ENCODE measurements at regions not wholly inside any gene's neighbourhood (a gene's known extent, or its start where the extent isn't known, plus 50 kb on each side); places are given as distances from the start of the nearest gene placed in this dataset.

DNA sequence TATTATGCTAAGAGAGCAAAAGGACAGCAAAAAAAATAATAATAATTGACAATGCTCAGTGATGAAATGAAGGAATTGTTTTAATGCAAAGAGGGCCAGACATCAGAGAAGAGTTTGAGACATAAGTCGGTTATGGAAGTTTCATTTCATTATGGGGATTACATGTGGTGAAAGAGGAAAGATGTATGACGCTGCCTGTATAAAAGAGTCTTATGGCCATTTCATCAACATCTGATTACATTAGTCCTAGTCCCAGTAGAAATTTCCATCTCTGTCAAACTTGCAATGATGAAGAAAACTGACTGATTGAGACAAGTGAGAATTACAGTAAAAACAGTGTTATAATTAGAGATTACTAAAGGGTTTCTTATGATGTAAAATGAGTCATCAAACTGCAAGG lies 900.6 kb upstream of the CDH9 start:
- TF ChIP-seq, protein P1, sequence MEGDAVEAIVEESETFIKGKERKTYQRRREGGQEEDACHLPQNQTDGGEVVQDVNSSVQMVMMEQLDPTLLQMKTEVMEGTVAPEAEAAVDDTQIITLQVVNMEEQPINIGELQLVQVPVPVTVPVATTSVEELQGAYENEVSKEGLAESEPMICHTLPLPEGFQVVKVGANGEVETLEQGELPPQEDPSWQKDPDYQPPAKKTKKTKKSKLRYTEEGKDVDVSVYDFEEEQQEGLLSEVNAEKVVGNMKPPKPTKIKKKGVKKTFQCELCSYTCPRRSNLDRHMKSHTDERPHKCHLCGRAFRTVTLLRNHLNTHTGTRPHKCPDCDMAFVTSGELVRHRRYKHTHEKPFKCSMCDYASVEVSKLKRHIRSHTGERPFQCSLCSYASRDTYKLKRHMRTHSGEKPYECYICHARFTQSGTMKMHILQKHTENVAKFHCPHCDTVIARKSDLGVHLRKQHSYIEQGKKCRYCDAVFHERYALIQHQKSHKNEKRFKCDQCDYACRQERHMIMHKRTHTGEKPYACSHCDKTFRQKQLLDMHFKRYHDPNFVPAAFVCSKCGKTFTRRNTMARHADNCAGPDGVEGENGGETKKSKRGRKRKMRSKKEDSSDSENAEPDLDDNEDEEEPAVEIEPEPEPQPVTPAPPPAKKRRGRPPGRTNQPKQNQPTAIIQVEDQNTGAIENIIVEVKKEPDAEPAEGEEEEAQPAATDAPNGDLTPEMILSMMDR (IDR thresholded peaks at IDR 0.05; ENCODE audit: borderline replicate concordance, extremely low read depth, low read length, poor library complexity, severe bottlenecking): no peak
- no peak for TF ChIP-seq EZH2 (IDR thresholded peaks at IDR 0.05; ENCODE audit: borderline replicate concordance, low read depth, low read length, severe bottlenecking)
- no peak overlapping the region for H2AFZ ChIP-seq (ENCODE audit: low read depth, low read length)
- no peak overlapping the region for H3K4me2 ChIP-seq (ENCODE audit: insufficient read depth, low read length)
- H3K9ac ChIP-seq (ENCODE audit: low read depth, low read length): no peak overlapping the region
- no peaks in the 10 kb centered on the region for H3K36me3 ChIP-seq (ENCODE audit: insufficient read depth, low read length)
- H3K9me3 ChIP-seq (ENCODE audit: insufficient read depth, low read length, severe bottlenecking): no peaks in the 10 kb centered on the region
- H3K4me1 ChIP-seq (ENCODE audit: insufficient read depth, low read length): no peaks in the 10 kb centered on the region
- ATAC-seq (ENCODE audit: insufficient read depth, low read depth): no peak
- H4K20me1 ChIP-seq (ENCODE audit: insufficient read depth, low read length): no peaks in the 10 kb centered on the region
- no peaks in the 10 kb centered on the region for H3K79me2 ChIP-seq (ENCODE audit: insufficient read depth, low read length)
- no peak overlapping the region for H3K4me3 ChIP-seq (ENCODE audit: low read depth in 1 of 2, low read length in 2 of 2)
- no peak for DNase-seq
- no peak overlapping the region for H3K27ac ChIP-seq (ENCODE audit: low read length)
- no peaks in the 10 kb centered on the region for H3K27me3 ChIP-seq (ENCODE audit: insufficient read depth, low read length, poor library complexity)

DNA sequence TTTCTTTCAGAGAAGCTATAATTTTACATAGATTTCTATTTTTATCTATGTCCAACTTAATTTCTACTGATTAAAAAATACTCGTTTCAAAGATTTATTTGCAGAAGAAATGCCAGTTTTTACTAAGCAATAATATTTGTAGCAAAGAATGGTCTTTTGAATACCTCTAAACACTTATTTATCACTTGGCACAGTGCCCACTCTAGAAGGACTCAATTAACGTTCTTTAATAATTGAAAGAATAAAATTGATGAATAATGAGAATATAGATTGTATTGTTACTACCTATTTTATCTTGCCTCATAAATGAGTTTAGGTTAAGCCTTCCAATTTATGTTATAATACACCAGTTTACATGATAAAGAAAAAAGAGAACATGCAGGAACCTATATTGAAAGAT lies 889.7 kb upstream of the CDH9 start:
- Histone ChIP-seq H3K4me2 (ENCODE audit: insufficient read depth, low read length) (no peak overlapping the region), H4K20me1 (ENCODE audit: insufficient read depth, low read length) (no peaks in the 10 kb centered on the region), H3K9me3 (ENCODE audit: insufficient read depth, low read length, severe bottlenecking) (no peaks in the 10 kb centered on the region), H3K36me3 (ENCODE audit: insufficient read depth, low read length) (no peaks in the 10 kb centered on the region), H3K9ac (ENCODE audit: low read depth, low read length) (no peak overlapping the region), H3K27me3 (ENCODE audit: insufficient read depth, low read length, poor library complexity) (no peaks in the 10 kb centered on the region), H2AFZ (ENCODE audit: low read depth, low read length) (no peak overlapping the region), H3K27ac (ENCODE audit: low read length) (no peak overlapping the region), H3K79me2 (ENCODE audit: insufficient read depth, low read length) (no peaks in the 10 kb centered on the region), H3K4me1 (ENCODE audit: insufficient read depth, low read length) (no peaks in the 10 kb centered on the region), H3K4me3 (ENCODE audit: low read depth in 1 of 2, low read length in 2 of 2) (no peak overlapping the region)
- no peak for DNase-seq
- no peak for ATAC-seq (ENCODE audit: insufficient read depth, low read depth)
- TF ChIP-seq EZH2 (IDR thresholded peaks at IDR 0.05; ENCODE audit: borderline replicate concordance, low read depth, low read length, severe bottlenecking): no peak
- TF ChIP-seq, protein P1 (IDR thresholded peaks at IDR 0.05; ENCODE audit: borderline replicate concordance, extremely low read depth, low read length, poor library complexity, severe bottlenecking): no peak

DNA sequence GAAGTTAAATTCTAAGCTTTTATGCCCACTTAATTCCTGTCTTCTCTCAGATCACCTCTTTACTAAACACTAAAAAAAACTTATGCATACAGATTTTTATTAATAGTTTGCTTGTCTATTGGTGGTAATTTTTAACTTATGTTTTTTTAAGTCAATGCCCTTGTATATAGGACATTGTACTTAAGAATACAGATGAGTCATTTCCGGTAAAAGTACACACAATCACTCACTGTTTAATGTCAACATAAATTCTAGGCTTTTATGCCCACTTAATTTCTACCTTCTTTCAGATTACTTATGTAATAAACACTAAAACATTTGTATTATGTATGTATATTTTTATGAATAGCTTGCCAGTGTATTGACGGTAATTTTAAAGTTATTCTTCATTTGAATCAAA lies 872.8 kb upstream of the CDH9 start:
- Histone ChIP-seq H3K9me3 (ENCODE audit: insufficient read depth, low read length, severe bottlenecking) (no peaks in the 10 kb centered on the region), H2AFZ (ENCODE audit: low read depth, low read length) (no peak overlapping the region), H3K79me2 (ENCODE audit: insufficient read depth, low read length) (no peaks in the 10 kb centered on the region), H3K27ac (ENCODE audit: low read length) (no peak overlapping the region), H3K4me3 (ENCODE audit: low read depth in 1 of 2, low read length in 2 of 2) (no peak overlapping the region), H3K27me3 (ENCODE audit: insufficient read depth, low read length, poor library complexity) (no peaks in the 10 kb centered on the region), H3K9ac (ENCODE audit: low read depth, low read length) (no peak overlapping the region), H3K4me1 (ENCODE audit: insufficient read depth, low read length) (no peaks in the 10 kb centered on the region), H3K4me2 (ENCODE audit: insufficient read depth, low read length) (no peak overlapping the region), H4K20me1 (ENCODE audit: insufficient read depth, low read length) (no peaks in the 10 kb centered on the region), H3K36me3 (ENCODE audit: insufficient read depth, low read length) (no peaks in the 10 kb centered on the region)
- ATAC-seq (ENCODE audit: insufficient read depth, low read depth) (no peak), DNase-seq (no peak)
- TF ChIP-seq EZH2 (IDR thresholded peaks at IDR 0.05; ENCODE audit: borderline replicate concordance, low read depth, low read length, severe bottlenecking): no peak
- TF ChIP-seq, protein P1 (IDR thresholded peaks at IDR 0.05; ENCODE audit: borderline replicate concordance, extremely low read depth, low read length, poor library complexity, severe bottlenecking): no peak

DNA sequence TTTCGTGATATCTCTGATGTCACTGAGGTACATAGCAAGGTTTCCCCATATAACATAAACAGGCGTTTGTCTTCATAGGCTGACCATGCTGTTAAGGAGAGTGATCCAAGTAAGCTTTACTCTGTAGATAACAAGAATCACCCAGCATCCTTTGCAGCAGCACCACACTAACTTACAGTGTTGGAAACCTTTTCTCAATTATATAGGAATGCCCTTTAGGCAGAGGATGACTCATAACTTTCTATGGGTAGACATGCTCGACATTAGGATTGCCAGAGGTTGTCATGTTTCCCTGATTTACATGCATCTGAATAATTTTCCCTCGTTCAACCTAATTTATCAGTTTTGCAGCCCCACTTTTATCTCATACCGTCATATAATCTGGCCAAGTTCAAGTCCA lies 870.0 kb upstream of the CDH9 start:
- Histone ChIP-seq H3K79me2 (ENCODE audit: insufficient read depth, low read length) (no peaks in the 10 kb centered on the region), H3K4me3 (ENCODE audit: low read depth in 1 of 2, low read length in 2 of 2) (no peak overlapping the region), H3K9ac (ENCODE audit: low read depth, low read length) (no peak overlapping the region), H3K36me3 (ENCODE audit: insufficient read depth, low read length) (no peaks in the 10 kb centered on the region), H3K27ac (ENCODE audit: low read length) (no peak overlapping the region), H3K27me3 (ENCODE audit: insufficient read depth, low read length, poor library complexity) (no peaks in the 10 kb centered on the region), H3K9me3 (ENCODE audit: insufficient read depth, low read length, severe bottlenecking) (no peaks in the 10 kb centered on the region), H3K4me1 (ENCODE audit: insufficient read depth, low read length) (no peaks in the 10 kb centered on the region), H4K20me1 (ENCODE audit: insufficient read depth, low read length) (no peaks in the 10 kb centered on the region), H2AFZ (ENCODE audit: low read depth, low read length) (no peak overlapping the region), H3K4me2 (ENCODE audit: insufficient read depth, low read length) (no peak overlapping the region)
- DNase-seq (no peak), ATAC-seq (ENCODE audit: insufficient read depth, low read depth) (no peak)
- TF ChIP-seq, protein P1 (IDR thresholded peaks at IDR 0.05; ENCODE audit: borderline replicate concordance, extremely low read depth, low read length, poor library complexity, severe bottlenecking): no peak

All from DND-41 (cell line).